Endothelial cell of umbilical vein (primary cell): ENCODE measurements at regions not wholly inside any gene's neighbourhood (a gene's known extent, or its start where the extent isn't known, plus 50 kb on each side); places are given as distances from the start of the nearest gene placed in this dataset.

Experiments
- CTCF ChIP-seq, 2 donors: IDR thresholded peaks; 1 replicate in 1 of 2; 2 replicates in 1 of 2; pipeline ENCODE4 v1.5.1; 2011; ENCODE audit warnings: low read length in 2 of 2, mild to moderate bottlenecking in 2 of 2, moderate library complexity in 2 of 2, control low read depth in 1 of 2, inconsistent platforms in 1 of 2, low read depth in 1 of 2; ENCODE audit not compliant: insufficient read depth in 1 of 2; ENCODE audit errors: extremely low read depth in 1 of 2
- EZH2 ChIP-seq: IDR thresholded peaks from 2 replicates; pipeline ENCODE4 v1.6.1; 2012; ENCODE audit warnings: borderline replicate concordance, low read depth, mild to moderate bottlenecking, moderate library complexity, low read length, inconsistent platforms; ENCODE audit not compliant: severe bottlenecking
- FOS ChIP-seq: IDR thresholded peaks from 2 replicates; pipeline ENCODE4 v1.6.1; 2011; ENCODE audit warnings: mild to moderate bottlenecking, low read length, moderate library complexity, borderline replicate concordance; ENCODE audit not compliant: insufficient read depth
- GATA2 ChIP-seq: IDR thresholded peaks from 2 replicates; pipeline ENCODE4 v1.7.0; 2011; ENCODE audit warnings: low read depth, mild to moderate bottlenecking, moderate library complexity, mixed read lengths, low read length; ENCODE audit not compliant: insufficient read length, insufficient read depth
- POLR2A ChIP-seq: IDR thresholded peaks from 2 replicates; pipeline ENCODE4 v1.6.1; 2012; ENCODE audit warnings: low read depth, mild to moderate bottlenecking, control low read depth, low read length
- POLR2AphosphoS5 ChIP-seq: IDR thresholded peaks from 2 replicates; pipeline ENCODE4 v1.6.1; 2012; ENCODE audit warnings: low read depth, mild to moderate bottlenecking, control low read depth, low read length, moderate library complexity; ENCODE audit not compliant: insufficient read depth

- TF ChIP-seq CTCF (IDR thresholded peaks at IDR 0.05; ENCODE audit: extremely low read depth in 1 of 2, insufficient read depth in 1 of 2, low read depth in 1 of 2, low read length in 2 of 2) = no peak
- no peak for TF ChIP-seq EZH2
- no peak for TF ChIP-seq POLR2A
- TF ChIP-seq POLR2AphosphoS5 = no peak
- no peak for TF ChIP-seq FOS
- no peak for TF ChIP-seq GATA2
These were observed 97.0 kb downstream of the PCDH1 start for GRCh38 chr5:141780952-141781781.
